ENCODE measurements at regions not wholly inside any gene's neighbourhood (a gene's known extent, or its start where the extent isn't known, plus 50 kb on each side); places are given as distances from the start of the nearest gene placed in this dataset.
"Not testable (repeated sequence)": the region's sequence is repeated elsewhere in the genome, so short reads cannot be mapped to it uniquely, and the experiment has no call there.

GRCh38 chr11:23883426-23884048 is 613.3 kb upstream of the LUZP2 start:
- not testable (repeated sequence) for TF ChIP-seq CTCF (optimal IDR thresholded peaks at IDR 0.05 in 1 of 3, IDR thresholded peaks at IDR 0.05 in 1 of 3, conservative IDR thresholded peaks at IDR 0.05 in 1 of 3; ENCODE audit: extremely low read depth in 1 of 3, insufficient read depth in 2 of 3, low read length in 3 of 3); EZH2 (IDR thresholded peaks at IDR 0.05; ENCODE audit: low read length)
